HG03460 (cell line): ENCODE measurements at regions not wholly inside any gene's neighbourhood (a gene's known extent, or its start where the extent isn't known, plus 50 kb on each side); places are given as distances from the start of the nearest gene placed in this dataset.

ENCODE experiments used
- ATAC-seq: cut with Tn5 transposase; IDR thresholded peaks from one replicate; pipeline ENCODE4 v1.9.1; 2021; ENCODE audit not compliant: unreplicated experiment

DNA sequence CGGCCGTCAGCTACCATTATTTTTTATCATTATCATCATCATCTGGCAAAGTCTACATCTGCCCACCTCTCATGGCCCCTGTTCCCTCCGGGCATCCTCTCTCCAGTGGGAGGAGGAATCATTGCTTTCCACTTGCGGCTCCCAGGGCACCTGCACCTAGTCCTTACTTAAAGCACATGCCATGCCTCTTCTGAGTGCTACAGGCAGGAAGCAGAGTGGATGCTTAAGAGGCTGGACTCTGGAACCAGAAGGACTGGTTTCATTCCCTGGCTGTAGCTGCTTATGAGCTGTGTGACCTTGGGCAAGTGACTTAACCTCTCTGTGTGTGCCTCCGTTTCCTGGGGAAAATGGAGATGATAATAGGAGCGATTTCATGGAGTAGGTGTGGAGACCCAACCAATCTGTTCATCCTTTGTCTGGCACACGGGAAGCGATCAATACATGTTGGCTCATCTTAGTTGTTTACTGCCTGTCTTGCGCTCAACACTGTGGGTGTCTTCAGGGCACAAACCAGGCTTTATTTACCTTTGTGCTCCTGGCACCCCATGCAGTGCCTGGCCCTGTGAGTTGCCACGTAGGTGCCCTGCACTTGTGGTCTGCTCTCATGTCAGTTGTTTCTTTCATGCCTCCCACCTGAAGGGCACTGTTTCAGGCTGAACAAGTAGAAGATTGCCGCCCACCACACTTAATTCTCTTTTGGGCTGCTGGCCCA, 317.0 kb upstream of the SULF2 start:
- no peak for ATAC-seq

DNA sequence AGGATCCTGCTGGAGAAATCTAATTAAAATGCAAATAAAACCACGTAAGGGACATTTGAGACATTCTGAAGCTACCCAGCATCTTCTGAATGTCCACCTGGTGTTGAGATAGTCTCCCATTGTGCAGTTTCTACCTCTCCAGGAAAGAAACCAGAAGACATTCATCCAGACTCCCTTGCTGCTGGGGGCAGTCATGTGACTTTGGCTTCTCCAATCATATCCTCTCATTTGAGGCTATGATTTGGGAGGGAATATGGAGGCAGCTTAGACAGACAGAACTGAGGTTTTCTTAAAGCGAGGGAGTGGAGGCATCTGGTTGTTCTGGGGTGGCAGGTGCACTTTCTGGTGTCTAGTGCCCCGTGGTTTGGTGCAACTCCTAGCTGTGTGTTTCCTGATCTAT, 315.2 kb upstream of the SULF2 start:
- no peak for ATAC-seq

GRCh38 chr20:48098866-48099265, 313.6 kb upstream of the SULF2 start:
- ATAC-seq = no peak

- no peak for ATAC-seq
Measured at GRCh38 chr20:48098099-48098498, 312.8 kb upstream of the SULF2 start.

DNA sequence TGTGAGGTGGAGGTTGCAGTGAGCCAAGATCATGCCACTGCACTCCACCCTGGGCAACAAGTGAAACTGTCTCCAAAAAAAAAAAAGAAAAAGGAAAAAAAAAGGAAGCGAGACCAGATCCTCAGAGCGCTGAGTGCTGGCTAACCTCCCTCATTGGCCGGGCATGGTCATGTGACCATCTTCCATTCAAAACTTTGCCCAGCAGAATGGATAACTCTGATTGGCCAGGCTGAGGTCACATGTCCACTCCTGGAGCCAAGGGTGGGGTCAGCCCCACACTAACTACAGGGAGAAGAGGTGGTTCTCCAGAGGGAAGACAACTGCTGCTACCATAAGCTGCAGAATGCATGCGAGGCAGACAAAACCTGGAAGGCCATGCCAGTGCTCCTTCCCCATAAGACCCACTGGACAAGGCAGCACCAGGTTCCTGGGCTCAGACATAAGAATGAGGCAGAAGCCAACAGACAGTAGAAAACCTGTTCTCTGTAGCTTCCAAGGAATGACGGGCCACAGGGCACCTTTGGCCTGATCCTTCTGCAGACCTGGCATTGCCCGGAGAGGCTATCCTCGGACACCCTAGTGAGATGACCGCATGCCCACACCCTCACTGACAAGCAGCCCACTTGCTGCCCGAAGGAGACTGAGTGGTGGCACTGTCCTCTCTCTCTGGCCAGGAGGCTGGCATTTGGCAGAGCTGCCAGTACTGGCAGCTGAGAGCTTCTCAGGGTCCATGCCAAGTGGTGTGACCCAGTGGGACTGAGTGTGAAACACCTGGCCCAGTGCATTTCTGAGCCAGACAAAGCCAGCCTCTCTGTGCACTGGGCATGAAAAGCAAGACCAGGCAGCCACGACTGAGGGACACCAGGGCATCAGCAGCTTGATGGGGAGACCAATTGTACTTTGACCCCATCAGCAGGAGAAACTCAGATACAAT, 311.9 kb upstream of the SULF2 start:
- no peak for ATAC-seq

DNA sequence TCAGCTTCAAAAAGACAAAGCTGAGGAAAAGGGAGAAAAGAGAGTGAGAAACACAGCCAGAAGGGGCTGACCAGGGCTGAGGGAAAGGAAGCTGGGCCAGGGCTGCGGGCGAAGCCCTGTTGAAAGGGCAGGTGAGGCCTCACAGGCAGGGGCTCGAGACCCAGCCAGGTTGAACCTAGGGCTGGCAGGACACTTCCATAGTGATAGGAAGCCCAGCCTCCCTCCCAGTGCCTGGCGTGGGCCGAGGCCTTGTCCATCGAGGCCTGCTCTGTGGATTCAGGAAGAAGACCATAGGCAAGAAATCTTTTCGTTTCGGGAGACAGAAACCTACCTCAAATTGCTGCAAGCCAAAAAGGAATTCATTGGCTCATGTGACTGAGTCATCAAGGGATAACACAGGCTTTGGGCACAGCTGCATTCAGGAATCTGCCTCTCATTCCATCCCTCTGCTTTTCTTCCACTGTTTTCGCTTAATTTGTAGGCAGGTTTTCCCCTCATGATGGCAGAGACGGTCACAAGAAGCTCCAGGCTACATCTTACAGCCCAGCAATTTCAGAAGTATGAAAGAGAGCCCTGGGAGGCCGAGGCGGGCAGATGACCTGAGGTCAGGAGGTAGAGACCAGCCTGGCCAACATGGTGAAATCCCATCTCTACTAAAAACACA, 311.1 kb upstream of the SULF2 start:
- ATAC-seq = no peak

DNA sequence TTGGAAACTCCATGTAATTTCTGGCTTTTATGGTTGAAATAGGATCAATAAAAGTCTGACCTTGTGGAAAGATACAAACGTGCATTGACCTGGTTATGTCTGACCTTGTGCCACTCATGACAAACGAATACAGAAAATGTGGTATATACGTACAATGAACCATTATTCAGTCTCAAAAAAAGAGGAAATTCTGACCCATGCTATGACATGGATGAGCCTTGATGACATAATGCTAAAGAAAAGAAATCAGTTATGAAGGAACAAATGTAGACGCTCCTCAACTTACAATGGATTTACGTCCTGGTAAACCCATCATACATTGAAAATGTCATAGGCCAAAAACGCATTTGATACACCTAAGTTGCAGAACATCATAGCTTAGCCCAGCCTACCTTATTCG, 309.7 kb upstream of the SULF2 start:
- ATAC-seq = no peak

DNA sequence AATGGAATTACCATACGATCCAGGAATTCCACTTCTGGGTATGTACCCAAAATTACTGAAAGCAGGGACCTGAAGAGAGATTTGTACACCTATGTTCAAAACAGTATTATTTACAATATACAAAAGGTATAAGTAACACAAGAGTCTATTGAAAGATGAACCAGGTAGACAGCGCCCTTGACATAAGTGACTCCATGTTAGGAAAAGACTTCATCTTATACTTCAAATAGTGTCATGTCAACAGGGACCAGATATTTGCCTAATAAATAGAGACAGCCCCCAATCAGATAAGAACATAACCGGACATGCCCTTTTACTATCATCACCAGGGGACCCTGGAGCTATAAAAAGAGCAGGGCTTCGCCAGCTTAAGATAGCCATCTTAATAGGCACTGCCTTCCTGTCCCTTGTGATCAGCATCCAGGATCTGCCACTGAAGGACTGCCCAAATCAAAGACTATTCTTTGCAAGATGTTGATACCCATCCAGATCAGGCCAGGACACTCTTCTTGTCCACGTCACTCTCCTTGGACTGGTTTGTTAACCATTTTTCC, 309.0 kb upstream of the SULF2 start:
- no peak for ATAC-seq

GRCh38 chr20:48092596-48093280, 307.5 kb upstream of the SULF2 start:
- ATAC-seq = no peak

DNA sequence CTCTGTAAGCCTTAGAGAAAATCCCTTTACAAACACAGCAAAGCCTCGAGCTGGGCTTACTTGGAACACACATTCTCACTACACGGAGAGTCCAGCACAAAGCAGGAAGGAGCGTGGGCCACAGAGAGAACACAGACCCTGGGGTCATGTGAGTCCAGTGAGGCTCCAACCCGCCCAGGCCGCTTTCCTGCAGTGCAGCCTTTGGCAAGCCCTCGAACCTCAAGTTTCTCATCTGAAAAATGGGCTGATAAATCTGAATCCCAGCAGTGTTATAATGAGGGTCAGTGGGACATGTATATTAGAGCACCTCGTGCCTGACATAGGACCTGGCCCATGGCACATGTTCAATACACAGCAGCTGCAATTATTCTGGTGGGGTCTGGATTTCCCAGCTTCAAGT, 305.5 kb upstream of the SULF2 start:
- no peak for ATAC-seq

DNA sequence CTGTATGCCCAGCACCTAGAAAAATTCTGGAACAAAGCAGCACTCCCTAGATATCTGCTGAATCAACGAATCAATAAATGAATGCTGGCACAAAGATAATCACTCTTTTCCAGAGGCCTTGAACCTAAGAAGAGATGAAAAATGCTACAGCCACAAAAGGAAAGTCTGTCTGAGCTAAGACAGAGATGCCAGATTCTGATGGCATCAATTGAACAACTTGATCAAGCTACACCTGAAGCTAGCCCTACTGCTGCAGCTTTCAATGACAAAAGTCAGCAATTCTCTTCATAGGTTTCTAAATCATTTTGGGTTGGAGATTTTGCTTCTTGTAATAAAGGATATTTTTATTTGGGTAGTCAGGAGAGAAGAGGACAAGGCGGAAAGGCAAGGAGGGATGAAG, 305.0 kb upstream of the SULF2 start:
- ATAC-seq = no peak

- no peak for ATAC-seq
Measured at GRCh38 chr20:48080583-48080982, 295.3 kb upstream of the SULF2 start.

GRCh38 chr20:48079028-48079427, 293.7 kb upstream of the SULF2 start:
- no peak for ATAC-seq

- no peak for ATAC-seq
Measured at GRCh38 chr20:48076747-48077146, 291.5 kb upstream of the SULF2 start.

DNA sequence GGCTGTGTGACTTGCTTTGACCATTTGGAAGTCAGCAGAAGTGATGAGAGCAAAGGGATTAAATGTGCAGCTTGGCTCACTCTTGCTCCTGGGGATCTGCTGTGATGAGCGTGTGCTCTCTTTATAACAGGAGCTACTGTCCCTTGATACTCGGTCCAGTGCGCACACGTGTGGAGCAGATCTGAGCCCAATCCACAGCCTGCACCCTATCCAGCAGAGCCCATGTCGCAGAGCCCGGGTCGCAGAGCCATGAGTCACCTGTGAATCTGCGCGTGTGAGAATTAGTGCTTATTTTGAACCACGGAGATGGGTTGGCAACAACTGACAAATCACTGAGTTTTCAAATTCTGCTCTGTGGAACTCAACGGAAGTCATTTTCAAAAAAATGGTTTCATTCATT, 291.0 kb upstream of the SULF2 start:
- no peak for ATAC-seq

- no peak for ATAC-seq
Measured at GRCh38 chr20:48075591-48076174, 290.4 kb upstream of the SULF2 start.

DNA sequence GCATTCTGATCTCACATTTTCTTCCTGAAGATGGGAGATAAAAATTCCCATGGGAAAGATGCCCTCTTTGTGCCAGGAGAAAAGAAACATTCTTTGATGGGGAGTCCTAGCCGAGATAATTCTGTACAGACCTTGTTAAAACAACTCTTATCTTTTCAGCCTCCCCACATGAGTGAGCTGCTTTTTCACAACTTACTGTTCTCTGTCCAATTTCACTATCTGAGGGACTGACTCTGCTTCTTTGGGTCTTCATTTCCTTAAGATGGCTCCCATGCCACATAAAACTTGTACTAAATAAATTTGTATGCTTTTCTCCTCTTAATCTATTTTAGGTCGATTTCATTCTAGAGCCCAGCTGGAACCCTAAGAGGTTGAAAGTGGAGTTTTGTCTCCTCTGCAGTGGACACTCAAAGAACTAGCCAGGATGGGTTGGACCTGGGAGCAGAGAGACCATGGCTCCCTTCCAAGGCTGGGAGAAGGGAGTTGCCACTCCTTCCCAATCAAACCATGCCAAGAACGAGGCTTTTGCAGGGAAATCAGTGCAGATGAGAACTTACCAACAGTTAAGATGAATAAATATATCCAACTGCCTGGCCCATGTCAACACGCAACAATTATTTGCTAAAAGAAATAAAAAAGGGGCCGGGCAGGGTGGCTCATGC, 285.8 kb upstream of the SULF2 start:
- no peak for ATAC-seq

- no peak for ATAC-seq
Measured at GRCh38 chr20:48069596-48069995, 284.3 kb upstream of the SULF2 start.

DNA sequence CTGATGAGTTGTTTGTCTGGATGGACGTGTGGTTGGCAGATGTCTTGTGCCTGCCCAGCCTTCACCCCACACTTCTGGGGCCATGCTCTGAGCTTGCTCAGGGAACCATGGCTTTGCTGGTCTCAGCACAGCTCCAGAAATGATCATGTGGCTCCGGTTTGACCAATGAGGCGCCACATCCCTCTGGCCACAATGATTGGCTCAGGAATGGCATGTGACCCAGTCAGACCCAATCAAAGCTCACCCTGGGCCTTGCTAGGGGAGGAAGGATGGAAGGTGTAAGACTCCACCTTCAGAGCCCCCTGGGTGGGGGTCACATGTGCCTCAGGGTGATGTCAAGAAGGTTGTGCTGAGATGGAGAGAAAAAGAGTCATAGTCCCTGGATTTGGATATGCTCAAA, 281.6 kb upstream of the SULF2 start:
- no peak for ATAC-seq

DNA sequence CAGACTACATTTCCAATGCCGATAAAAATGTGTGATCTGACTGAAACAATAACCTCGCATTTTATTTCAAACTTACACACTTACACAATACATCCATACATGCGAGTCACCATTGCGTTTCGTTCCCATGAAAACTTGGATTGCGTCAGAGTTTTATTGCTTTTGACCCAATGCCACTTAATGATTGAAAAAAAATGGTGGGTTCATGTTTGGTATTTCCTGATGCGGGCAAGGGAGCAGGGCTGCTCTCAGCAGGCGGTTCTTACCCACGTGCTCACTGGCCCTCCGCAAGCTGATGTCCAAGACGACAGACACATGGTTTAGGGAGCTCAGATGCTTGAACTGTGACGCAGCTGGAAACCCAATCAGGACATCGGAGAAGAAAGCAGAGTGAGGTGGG, 281.0 kb upstream of the SULF2 start:
- ATAC-seq = no peak
